ENCODE measurements at regions not wholly inside any gene's neighbourhood (a gene's known extent, or its start where the extent isn't known, plus 50 kb on each side); places are given as distances from the start of the nearest gene placed in this dataset.
"Not testable (repeated sequence)": the region's sequence is repeated elsewhere in the genome, so short reads cannot be mapped to it uniquely, and the experiment has no call there.

- CTCF ChIA-PET; H3K4me3 ChIP-seq (ENCODE audit: low read depth, low read length); H3K27me3 ChIP-seq (ENCODE audit: control insufficient read depth, insufficient read depth, low read length); POLR2A ChIA-PET; DNase-seq (ENCODE audit: low read depth); H3K36me3 ChIP-seq (ENCODE audit: control insufficient read depth, insufficient read depth, low read length): not testable (repeated sequence)
These were observed 56.1 kb downstream of the ZNF22 start for GRCh38 chr10:45056806-45057205.

- DNase-seq (ENCODE audit: low read depth) = no peak
- Histone ChIP-seq H3K4me3 (ENCODE audit: low read depth, low read length) (no peak overlapping the region), H3K36me3 (ENCODE audit: control insufficient read depth, insufficient read depth, low read length) (no peaks in the 10 kb centered on the region), H3K27me3 (ENCODE audit: control insufficient read depth, insufficient read depth, low read length) (no peaks in the 10 kb centered on the region)
- ChIA-PET CTCF (interaction anchor here (1.3 kb wide), 1 partner anchor 10 kb away, joined by 3 read pairs; no protein-coding TSS in a partner anchor), POLR2A (no interaction called here)
- TF ChIP-seq CTCF (IDR thresholded peaks at IDR 0.05; ENCODE audit: insufficient read depth, low read depth, low read length) = no peak
These were observed 57.9 kb downstream of the ZNF22 start for GRCh38 chr10:45058580-45058979.

- POLR2A ChIA-PET = no interaction called here
- no peak for TF ChIP-seq CTCF (IDR thresholded peaks at IDR 0.05; ENCODE audit: insufficient read depth, low read depth, low read length)
- CTCF ChIA-PET = interaction anchor here (1.3 kb wide), 1 partner anchor 10 kb away, joined by 3 read pairs; no protein-coding TSS in a partner anchor
- no peaks in the 10 kb centered on the region for H3K27me3 ChIP-seq (ENCODE audit: control insufficient read depth, insufficient read depth, low read length)
- no peak for DNase-seq (ENCODE audit: low read depth)
- no peaks in the 10 kb centered on the region for H3K36me3 ChIP-seq (ENCODE audit: control insufficient read depth, insufficient read depth, low read length)
- H3K4me3 ChIP-seq (ENCODE audit: low read depth, low read length) = no peak overlapping the region
These were observed 58.4 kb downstream of the ZNF22 start for GRCh38 chr10:45058992-45059561.

- no peak overlapping the region for H3K4me3 ChIP-seq (ENCODE audit: low read depth, low read length)
- H3K27me3 ChIP-seq (ENCODE audit: control insufficient read depth, insufficient read depth, low read length) = no peaks in the 10 kb centered on the region
- ChIA-PET POLR2A (no interaction called here), CTCF (interaction anchor here (1.3 kb wide), 1 partner anchor 11 kb away, joined by 3 read pairs; no protein-coding TSS in a partner anchor)
- no peak for TF ChIP-seq CTCF (IDR thresholded peaks at IDR 0.05; ENCODE audit: insufficient read depth, low read depth, low read length)
- DNase-seq (ENCODE audit: low read depth) = no peak
- no peaks in the 10 kb centered on the region for H3K36me3 ChIP-seq (ENCODE audit: control insufficient read depth, insufficient read depth, low read length)
These were observed 58.9 kb downstream of the ZNF22 start for GRCh38 chr10:45059632-45060031.

- H3K27me3 ChIP-seq (ENCODE audit: control insufficient read depth, insufficient read depth, low read length) = no peaks in the 10 kb centered on the region
- no peaks in the 10 kb centered on the region for H3K36me3 ChIP-seq (ENCODE audit: control insufficient read depth, insufficient read depth, low read length)
- no peak for DNase-seq (ENCODE audit: low read depth)
- no peak for TF ChIP-seq CTCF (IDR thresholded peaks at IDR 0.05; ENCODE audit: insufficient read depth, low read depth, low read length)
- POLR2A ChIA-PET = interaction anchor here (0.6 kb wide), 1 partner anchor 1455 kb away, joined by 3 read pairs; no protein-coding TSS in a partner anchor
- H3K4me3 ChIP-seq (ENCODE audit: low read depth, low read length) = no peak overlapping the region
- CTCF ChIA-PET = no interaction called here
These were observed 61.3 kb downstream of the ZNF22 start for GRCh38 chr10:45061982-45062381.

All from BJ (cell line).